Suprapubic skin (tissue), 4 donors: ENCODE measurements at regions not wholly inside any gene's neighbourhood (a gene's known extent, or its start where the extent isn't known, plus 50 kb on each side); places are given as distances from the start of the nearest gene placed in this dataset.

Experiments
- EP300 ChIP-seq: sonication (generic); formaldehyde crosslinking; IDR thresholded peaks from one replicate; pipeline ENCODE4 v1.6.1; 2017; ENCODE audit warnings: antibody characterized with exemption
- POLR2AphosphoS5 ChIP-seq, 3 donors: sonication (generic); formaldehyde crosslinking; IDR thresholded peaks; one replicate each; pipeline ENCODE4 v1.6.1; 2017; ENCODE audit warnings: antibody characterized with exemption in 3 of 3
- TF ChIP-seq, protein P1 (sequence below), 2 donors: fragments of 200-600 bp in 1 of 2; fragments of 450-650 bp in 1 of 2; sonication (generic) in 1 of 2; IDR thresholded peaks; one replicate each; pipeline ENCODE4 v1.5.1; 2016 to 2019; ENCODE audit warnings: antibody characterized with exemption in 2 of 2, mild to moderate bottlenecking in 1 of 2, moderate library complexity in 1 of 2

DNA sequence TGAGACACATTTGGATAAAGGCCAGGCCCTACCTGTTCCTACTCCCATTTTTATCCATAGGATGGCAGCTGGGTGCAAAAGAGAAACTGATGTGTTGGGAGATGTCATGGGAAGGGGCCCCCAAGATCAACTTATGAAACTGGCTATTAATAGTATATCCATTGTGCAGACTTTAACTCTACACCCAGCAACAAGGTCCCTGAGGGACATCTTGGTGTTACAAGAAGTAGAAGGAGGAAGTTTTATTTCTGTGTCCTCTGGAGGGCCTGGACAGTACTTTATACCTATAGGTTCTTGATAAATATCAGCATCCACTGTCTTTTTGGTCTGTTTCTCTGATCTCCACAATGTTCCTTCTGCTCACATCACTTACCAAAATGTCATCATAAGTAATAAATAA lies 84.6 kb downstream of the BTG1 start:
- TF ChIP-seq, protein P1, sequence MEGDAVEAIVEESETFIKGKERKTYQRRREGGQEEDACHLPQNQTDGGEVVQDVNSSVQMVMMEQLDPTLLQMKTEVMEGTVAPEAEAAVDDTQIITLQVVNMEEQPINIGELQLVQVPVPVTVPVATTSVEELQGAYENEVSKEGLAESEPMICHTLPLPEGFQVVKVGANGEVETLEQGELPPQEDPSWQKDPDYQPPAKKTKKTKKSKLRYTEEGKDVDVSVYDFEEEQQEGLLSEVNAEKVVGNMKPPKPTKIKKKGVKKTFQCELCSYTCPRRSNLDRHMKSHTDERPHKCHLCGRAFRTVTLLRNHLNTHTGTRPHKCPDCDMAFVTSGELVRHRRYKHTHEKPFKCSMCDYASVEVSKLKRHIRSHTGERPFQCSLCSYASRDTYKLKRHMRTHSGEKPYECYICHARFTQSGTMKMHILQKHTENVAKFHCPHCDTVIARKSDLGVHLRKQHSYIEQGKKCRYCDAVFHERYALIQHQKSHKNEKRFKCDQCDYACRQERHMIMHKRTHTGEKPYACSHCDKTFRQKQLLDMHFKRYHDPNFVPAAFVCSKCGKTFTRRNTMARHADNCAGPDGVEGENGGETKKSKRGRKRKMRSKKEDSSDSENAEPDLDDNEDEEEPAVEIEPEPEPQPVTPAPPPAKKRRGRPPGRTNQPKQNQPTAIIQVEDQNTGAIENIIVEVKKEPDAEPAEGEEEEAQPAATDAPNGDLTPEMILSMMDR (IDR thresholded peaks at IDR 0.05) = no peak
- TF ChIP-seq POLR2AphosphoS5 (IDR thresholded peaks at IDR 0.05) (no peak), EP300 (no peak)
